Renal cortical epithelial cell (primary cell): ENCODE measurements at regions not wholly inside any gene's neighbourhood (a gene's known extent, or its start where the extent isn't known, plus 50 kb on each side); places are given as distances from the start of the nearest gene placed in this dataset.

ENCODE experiments used
- DNase-seq: peaks from one replicate; pipeline ENCODE4 v3.0.0-alpha.2; 2011; ENCODE audit warnings: low read depth

DNA sequence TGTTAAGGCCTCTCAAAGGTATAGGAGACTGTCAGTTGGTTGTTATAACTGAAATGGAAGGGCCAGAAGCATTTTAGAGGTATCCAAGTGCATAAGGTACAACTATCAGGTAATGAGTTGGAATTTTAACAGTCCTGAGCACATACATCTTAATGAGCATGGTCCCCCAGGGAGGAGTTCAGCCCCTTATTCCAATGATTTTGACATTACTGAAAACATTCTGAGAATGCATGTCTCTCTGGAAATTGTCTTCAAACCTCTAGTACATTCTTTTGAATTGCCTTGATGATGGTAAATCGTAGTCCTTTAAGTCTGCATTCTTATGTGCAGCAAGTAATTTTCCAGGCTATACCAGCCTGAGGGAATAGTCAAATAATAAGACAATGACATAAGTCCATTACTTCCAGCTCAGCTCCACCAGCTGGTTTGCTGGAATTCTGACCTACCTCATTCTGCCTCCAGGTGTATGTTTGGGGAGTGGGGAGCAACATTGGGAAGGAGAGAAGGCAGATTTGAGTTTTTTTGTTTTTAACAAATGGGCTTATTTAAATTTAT lies 239.2 kb downstream of the MSRB3 start:
- peak; percentile 44 for DNase-seq

DNA sequence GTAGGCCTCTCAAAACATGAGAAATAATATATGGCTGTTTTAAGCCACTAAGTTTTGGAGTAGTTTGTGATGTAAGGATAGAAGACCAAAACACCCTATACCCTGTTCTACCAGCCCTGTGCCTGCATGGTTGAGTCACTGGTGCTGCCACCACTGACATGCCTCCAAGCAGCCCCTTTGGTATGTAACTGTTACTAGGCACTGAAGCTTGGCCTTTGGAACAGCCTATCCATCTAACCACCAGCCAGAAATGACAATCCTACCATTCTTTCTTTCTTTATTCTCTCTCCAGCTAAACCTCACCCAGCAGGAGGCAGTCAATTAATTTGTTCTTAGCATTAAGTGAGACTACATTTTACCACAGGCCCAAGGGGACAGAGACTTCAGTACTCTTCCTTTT lies 240.3 kb downstream of the MSRB3 start:
- peak; percentile 72 for DNase-seq

DNA sequence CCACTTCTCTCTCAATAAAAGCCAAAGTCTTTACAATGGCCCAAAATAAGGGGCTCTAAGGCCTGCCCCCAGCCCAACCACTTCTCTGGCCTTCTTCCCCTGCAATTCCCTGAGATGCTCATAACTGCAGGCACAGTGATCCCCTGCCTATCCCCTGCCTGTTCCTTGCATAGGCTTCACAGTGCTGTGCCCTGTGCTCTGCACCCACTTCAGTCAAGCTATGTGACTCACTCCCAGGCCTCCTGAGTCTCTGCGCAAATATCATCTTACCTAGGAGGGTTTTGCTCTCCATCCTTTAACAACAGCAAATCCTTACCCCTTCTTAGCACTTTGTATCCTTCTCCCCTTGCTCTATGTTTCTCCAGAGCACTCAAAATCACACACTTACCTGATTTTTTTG lies 242.2 kb downstream of the MSRB3 start:
- DNase-seq: no peak

DNA sequence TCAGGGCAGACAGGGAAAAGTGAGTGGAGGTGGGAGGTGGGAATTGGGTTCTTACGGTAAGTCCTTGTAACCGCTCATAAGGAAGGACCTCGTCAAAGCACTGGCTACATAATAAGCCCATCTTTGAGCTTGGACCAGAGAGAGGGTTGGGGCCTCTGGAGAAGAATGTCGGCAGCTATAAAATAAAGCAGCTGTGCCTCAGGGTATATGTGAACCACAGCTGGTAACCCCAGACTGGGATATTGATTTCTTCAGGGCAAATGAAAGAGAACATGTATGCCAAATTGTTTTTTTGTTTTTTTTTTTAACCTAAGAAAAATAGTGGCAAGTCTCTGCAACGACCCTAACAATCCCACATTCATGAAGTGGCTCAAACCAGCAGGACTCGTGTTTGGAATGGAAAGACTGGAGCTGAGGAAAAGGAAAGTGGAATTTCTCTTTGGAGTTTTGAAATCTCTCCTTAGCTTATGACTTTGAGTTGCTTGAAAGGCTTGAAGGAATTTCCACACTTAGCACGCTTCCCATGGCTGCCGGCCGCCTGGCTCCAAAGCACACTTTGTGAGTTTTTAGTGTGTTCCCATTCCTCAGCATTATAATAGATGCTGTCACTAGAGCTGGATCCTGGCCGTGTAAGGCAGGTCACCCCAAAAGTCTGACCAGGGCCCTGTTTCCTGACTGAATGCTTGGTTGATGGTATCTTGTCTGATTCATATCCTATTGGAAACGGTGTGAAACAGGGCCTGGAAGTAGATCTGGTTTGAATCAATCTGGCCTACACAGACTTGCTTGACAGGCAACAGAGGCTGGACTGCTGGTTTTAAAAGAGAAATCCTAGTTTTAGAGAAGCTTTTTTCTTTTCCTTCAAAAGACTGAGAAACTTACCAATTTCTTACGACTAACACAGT lies 244.7 kb downstream of the MSRB3 start:
- DNase-seq: peak; percentile 77

DNA sequence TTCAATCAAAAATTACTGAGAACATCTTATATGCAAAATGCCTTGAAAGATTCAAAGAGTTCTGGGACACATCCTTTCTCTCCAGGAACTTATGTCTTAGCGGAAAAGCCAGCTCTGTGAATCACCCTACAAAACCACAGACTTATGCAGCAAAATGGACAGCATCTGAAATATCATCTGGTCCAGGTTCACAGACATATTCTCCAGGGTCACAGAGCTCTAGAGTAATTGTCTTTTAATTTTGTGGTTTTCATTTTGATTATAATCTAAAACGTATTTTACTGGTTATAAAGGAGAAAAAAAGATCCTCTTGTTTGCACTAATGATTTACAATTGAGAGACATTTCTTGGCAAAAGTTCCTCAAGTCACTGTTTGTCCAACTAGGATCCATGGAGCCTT lies 246.2 kb downstream of the MSRB3 start:
- no peak for DNase-seq

DNA sequence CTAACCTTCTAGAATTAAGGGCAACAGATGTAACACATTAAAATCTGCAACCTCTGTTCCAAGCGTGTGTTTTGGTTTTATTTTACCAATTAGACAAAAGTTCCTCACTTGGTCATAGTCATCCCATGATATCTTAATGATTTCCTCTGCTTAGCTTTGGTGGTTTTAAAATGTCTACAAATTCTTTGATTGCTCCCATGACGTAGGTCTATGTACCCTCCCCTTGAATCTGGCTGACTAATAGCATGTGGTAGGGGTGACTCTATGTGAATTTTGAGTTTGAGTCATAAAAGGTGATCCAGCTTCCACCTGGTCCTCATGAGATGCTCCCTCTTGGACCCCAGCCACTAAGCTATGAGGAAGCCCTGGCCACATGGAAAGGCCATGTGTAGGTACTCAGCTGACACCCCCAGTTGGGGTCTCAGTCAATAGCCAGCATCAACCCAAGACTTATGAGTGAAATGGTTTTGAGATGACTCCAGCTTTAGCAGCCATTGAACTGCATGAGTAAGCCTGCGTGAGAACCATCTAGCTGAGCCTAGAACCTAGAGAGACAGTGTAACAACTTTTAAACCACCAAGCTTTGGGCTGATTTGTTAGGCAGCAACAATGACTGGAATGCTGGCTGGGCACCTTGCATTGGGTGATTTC lies 247.1 kb downstream of the MSRB3 start:
- peak; percentile 64 for DNase-seq

DNA sequence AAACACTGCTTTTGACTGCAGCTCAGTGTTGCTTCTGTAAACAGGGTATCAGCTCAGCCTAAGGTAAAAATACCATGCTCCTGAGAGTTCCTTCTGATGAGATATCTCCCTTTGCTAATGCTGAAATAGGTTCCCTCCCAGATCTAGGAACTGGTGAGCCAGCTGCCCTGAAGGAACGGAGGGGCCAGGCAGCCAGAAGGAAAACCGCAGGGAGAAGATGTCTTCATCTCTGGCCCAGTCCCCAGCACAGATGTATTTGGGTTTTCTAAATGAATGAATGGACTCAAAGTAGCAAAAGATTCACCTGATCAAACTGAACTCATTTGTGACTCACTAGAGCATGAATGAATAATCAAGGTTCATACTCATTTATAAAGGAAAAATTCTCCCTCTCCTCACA lies 247.8 kb downstream of the MSRB3 start:
- peak; percentile 66 for DNase-seq

DNA sequence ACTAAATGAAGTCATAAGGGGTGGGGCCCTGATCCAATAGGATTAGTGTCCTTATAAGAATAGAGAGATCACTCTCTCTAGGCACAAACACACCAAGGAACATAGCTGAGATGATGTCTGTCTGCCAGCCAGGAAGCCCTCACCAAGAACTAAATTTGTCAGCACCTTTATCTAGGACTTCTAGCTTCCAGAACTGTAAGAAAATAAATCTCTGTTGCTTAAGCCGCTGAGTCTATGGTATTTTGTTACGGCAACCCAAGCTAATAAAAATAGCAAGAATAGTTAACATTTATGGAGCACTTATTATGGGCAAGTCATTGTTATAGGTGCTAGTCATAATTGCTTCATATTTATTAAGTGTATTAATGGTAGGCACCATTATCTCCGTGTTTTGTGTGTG lies 249.6 kb downstream of the MSRB3 start:
- no peak for DNase-seq

DNA sequence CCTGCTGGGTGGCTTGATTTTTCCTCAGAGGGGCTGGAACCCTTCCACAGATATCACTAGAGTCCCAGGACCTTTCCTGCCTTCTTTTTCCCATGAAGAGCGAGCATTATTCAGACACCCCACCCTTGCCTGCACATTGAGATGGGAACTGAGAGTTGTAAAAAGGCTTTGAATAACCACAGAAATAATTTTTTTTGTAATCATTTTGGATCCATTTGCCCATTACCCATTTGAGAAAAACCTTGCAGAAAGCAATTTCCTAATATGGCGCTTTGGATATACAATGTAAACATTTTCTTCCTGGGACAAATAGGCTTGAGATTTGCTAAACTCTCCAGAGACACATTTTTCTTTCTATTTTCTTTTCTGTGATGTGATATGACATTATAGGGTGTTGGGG lies 250.6 kb downstream of the MSRB3 start:
- DNase-seq: no peak

DNA sequence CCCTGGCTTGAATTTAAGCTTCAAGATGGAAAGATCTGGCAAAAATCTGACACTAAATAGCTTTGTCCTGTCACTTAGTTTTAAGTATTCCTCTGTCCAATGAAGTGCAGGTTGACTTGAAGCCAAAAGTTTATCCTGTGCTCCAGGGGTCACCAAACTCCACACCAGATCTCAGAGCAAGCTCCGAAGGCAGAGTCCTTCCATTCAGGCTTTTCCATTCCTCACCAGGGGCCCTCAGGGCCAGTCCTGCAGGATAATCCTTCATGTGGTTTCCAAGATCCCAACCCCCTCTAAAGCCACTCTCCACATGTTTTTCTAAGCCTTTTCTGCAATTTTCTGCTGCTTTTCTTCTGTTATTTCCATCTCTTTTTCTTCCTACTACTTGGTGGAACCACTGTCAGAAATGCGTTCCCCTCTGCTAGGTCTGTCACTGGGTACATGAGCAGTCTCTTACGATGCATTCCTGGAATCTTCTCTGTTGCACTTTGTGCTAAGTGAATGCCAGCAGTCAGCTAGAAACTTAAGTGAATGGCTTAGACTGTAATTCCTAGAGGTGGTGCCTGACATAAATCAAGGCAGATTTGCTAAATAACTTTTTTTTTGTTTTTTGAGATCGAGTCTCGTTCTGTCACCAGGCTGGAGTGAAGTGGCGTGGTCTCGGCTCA lies 251.4 kb downstream of the MSRB3 start:
- DNase-seq: peak; percentile 57

DNA sequence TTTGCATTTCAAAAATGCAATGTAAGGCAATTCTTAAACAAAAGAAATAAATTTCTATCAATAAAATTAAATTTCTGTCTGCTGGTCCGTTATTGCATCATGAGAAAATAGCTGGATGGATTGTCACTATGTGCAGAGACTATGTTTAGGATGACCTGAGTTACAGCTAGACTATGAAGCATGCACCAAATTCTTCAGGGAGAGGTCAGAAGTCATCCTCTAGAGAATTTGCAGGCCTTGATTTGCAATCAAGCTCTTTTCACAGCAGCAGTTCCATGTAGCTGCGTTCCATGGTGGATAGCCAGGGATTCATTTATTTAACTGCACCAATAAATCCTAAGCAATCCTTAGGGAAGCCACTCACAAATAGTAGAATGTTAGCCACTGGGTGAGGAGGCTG lies 253.7 kb downstream of the MSRB3 start:
- DNase-seq: peak; percentile 48

DNA sequence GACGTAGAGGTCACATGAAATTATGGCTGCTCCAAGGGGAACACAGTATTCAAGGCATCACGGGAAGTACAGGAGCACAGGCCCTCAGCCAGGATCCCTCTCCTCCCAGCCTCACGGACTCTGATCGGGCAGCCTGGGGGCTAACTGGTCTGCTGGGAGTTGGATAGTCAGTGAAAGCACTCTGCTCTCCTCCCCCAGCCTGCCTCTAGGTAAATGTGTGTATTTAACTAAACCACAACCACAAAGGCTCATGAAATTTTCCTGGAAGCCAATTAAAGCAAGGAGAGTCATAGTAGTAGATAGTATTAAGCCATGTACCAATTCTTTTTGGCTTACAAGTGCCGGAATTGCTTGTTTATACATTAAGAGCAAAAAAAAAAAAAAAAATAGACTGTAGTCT lies 254.3 kb downstream of the MSRB3 start:
- peak; percentile 98 for DNase-seq

DNA sequence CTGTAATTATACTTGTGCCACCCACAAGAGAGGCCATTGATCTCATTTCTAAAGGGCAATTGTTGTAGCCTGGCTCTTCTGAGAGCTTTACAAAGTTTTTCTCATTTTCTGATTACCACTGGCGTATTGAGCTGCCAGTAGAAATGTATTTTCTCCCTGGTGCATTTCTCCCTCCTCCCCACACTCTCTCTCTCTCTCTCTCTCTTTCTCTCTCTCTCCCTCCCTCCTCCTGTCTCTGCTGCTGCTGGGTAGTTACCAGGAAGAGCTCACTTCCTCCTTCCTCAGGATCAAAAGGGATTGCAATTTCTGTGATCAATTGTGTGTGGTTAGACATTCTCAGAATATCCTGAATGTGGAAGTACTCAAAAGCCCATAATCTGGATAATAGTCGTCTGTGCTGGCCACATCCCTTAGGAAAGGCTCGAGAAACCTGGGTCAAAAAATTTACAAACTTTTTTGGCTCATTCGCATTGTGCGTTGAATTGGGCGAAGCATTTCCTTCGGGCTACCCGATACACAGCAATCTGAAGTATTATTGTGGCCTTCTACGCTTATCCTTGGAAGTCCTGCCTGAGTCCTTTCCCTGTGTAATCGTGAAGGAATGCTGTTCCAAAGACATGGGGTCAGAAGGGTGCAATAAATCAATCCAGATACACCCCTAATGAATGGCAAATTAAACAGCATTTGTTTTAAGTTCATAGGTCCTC lies 254.8 kb downstream of the MSRB3 start:
- peak; percentile 90 for DNase-seq

DNA sequence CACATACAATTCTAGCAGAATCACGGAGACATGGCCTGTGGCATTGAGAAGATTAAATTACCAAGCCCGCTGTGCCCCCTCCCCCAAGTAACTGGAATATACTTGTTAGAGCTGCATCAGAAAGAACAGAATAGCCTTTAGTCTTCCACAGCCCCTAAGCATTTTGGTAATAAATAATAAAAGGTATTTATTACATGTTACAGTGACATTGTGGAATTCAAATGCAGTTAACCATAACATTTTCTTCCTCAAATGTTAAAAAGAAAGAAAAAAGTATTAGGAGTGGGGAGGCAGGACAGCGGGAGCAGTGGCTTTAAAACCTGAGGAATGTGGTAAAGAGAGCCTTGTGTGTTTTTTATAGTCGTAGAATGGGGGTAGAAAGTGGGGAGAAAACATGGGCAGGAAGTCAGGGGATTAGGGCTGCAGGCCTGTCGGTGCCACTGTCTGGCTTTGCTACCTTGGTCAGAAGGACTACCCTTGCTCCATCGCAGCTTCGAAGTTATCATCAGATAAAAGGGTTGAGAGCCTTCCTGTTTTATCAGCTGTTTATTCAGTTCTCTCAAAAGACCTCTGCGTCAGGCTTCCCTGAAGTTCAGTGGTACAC lies 255.9 kb downstream of the MSRB3 start:
- DNase-seq: no peak

DNA sequence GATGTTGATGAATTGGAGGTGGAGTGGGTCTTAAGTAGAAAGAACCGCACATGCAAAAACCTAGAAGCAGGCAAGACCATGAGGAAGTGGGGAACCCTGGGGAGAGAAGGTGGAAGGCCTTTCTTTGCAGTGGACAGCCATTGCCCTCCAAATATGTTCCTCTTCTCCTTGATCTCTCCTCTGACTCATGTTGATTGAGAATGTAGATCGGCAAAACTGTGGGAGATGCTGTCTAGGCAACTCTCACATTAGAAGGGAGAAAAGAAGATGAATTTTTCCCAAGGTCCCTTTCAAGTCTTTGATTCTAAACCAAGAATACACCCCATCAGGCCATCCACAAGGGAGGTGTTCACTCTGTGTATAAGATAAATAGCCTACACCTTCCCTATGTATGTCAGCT lies 257.5 kb downstream of the MSRB3 start:
- no peak for DNase-seq

DNA sequence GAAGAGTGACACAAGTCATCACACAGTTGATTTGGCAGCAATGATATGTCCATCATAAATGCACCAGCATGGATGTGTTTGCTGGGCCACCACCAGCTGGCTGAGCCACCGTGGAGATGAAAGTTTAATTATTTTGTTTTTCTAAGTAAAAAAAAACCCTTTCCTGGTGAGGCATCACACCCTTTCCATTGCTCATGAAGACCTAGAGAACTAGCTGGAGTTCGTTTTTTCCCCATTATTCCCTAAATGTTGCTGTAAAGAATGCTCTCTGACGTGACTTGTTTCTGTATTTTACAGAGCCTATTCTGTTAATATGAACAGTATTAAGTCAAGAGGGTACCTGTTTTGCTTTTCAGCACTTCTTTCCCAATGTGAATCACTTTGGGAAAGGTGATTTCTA lies 257.9 kb downstream of the MSRB3 start:
- DNase-seq: no peak

DNA sequence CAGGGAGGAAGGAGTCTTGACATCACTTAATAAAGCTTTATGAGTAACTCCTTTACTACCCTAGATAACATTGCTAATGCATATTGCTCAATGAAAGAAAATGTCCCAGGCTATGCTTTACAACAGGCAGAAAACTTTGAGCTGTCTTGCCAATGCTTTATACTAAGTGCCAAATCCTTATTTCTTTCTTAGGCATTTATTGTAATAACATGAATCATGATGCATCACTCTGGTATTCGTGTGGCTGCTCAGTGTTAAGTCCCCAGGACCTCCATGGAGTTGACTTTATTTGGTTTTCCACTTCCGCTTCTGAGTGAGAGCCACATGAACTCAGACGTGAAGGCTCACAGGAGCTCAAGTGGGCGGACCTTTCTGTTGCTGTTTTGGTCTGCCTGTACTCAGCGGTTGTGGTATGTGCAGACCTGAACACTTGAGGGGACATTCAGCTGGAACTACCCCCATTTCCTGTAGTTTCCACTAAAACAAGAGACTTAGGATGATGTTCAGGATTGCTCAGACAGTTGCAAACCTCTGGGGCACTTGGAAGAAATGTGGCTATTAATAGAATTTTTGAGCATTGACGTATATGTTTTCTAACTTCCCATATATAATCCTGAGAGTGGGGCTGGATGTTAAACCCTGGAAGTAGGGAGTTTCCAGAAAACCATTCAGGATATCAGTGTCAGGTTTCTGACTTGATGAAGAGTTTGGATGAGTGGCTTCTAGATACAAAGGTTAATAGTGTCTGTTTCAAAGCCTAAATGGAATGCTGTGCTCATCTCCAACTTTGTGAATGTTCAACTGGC lies 258.6 kb downstream of the MSRB3 start:
- peak; percentile 100 for DNase-seq

DNA sequence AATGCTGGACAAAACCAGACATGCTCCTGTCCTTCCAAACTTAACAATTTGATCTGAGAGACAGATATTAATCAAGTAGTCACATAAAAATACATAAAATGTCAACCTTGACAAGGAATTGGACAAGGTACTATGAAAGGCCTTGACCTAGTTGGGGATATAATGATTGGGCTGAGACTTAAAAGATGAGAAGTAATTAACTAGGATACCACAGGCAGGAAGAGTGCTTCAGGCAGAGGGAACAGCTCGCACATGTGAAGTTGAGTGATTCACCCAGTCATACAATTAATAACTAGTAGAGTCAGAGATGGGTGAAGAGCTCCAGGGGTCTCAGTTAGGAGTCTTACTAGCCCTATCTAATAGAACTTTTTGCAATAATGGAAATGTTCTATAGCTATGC lies 259.5 kb downstream of the MSRB3 start:
- DNase-seq: peak; percentile 57

DNA sequence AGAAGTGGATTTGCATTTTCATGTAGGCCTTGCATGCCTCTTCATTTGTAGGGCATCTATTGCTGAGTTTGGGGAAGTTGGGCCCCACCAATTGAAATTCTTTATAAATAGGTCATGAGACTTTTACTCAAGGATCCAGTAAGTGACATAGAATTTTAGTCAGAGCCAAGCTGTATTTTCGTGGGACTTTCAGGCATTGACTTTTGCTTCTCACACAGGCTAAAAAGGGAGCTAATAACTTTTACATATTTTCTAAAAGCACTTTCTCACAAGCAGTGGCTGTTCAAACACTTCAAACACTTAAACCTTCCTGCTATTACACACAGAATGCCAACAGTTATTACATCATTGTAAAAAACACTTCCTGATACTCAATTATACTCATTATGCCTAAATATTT lies 260.5 kb downstream of the MSRB3 start:
- no peak for DNase-seq

DNA sequence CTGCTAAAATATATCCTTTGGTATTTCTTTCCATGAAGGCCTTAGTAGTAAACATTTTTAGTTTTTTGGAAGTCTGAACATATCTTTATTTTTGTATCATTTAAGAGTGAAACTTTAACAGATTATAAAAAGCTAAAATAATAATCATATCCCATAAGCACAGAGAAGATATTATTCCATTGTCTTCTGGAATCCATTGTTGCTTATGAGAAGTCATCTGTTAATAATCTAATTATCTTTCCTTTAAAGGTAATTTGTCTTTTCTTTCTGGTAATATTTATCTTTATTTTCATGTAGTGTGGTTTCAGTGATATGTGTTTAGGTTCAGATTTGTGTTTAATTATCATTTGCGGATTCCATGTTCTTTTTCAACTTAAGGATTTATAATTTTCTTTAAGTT lies 261.7 kb downstream of the MSRB3 start:
- no peak for DNase-seq

DNA sequence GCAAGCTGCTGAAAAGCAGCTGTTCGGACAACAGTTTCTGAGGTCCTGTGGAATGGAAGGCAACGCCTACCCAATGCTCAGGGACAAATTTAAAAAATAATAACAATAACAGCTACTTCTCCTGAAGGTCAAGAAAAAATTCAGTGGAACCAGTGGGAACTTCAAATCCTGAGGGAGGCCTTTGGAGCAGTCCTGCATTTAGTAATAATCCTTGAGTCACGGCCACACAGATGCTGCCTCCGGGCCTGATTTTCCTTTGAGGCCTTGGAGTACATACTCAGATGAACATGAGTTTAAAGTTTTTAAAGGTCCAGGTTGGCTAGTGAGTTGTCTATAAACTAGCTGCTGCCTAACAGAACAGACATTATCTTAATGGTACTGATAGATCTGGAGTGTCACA lies 268.0 kb downstream of the MSRB3 start:
- no peak for DNase-seq
